WTC11 (cell line): ENCODE measurements at regions not wholly inside any gene's neighbourhood (a gene's known extent, or its start where the extent isn't known, plus 50 kb on each side); places are given as distances from the start of the nearest gene placed in this dataset.

ENCODE experiments used
- ATAC-seq: fragments of 200-7000 bp; cut with Tn5 transposase; 2 replicates; pipeline ENCODE4 v1.10.0; 2021; ENCODE audit warnings: mild to moderate bottlenecking, moderate library complexity
- CTCF ChIA-PET: fragments of 300-600 bp; sonication (Branson Sonifier 250); formaldehyde crosslinking; loops from one replicate; lab custom pipeline; 2021; ENCODE audit warnings: antibody characterized with exemption; lab: Charles Lee
- POLR2A ChIA-PET: fragments of 350-600 bp; sonication (Branson Sonifier 250); formaldehyde crosslinking; loops from one replicate; lab custom pipeline; 2021; ENCODE audit warnings: antibody characterized with exemption; lab: Charles Lee
- DNase-seq: peaks from one replicate; pipeline ENCODE4 v3.0.0; 2021; ENCODE audit warnings: low spot score
- H3K27ac Mint-ChIP-seq: 2 replicates; pipeline ENCODE4 v1.8.0; 2021; ENCODE audit warnings: mixed read lengths
- H3K27me3 Mint-ChIP-seq: 2 replicates; pipeline ENCODE4 v1.8.0; 2021; ENCODE audit warnings: low read depth, mild to moderate bottlenecking, moderate library complexity, mixed read lengths
- H3K36me3 Mint-ChIP-seq: 2 replicates; pipeline ENCODE4 v1.8.0; 2021; ENCODE audit warnings: mixed read lengths
- H3K4me1 Mint-ChIP-seq: 2 replicates; pipeline ENCODE4 v1.8.0; 2022; ENCODE audit warnings: mixed read lengths
- H3K4me3 Mint-ChIP-seq: 2 replicates; pipeline ENCODE4 v1.8.0; 2021; ENCODE audit warnings: mild to moderate bottlenecking, moderate library complexity, mixed read lengths
- H3K9me3 Mint-ChIP-seq: 2 replicates; pipeline ENCODE4 v1.8.0; 2021; ENCODE audit warnings: mixed read lengths
- ATF1 ChIP-seq: sonication (generic); formaldehyde crosslinking; IDR thresholded peaks from 2 replicates; pipeline ENCODE4 v1.8.1; 2023; ENCODE audit warnings: mild to moderate bottlenecking, moderate library complexity, missing genetic modification reagents
- CREB1 ChIP-seq: sonication (generic); formaldehyde crosslinking; IDR thresholded peaks from 2 replicates; pipeline ENCODE4 v1.8.0; 2023; ENCODE audit warnings: mild to moderate bottlenecking, missing genetic modification reagents
- CTCF ChIP-seq: fragments of 200-600 bp; IDR thresholded peaks from 2 replicates; pipeline ENCODE4 v1.8.0; 2022; ENCODE audit warnings: antibody characterized with exemption
- ELF4 ChIP-seq: sonication (generic); formaldehyde crosslinking; IDR thresholded peaks from 2 replicates; pipeline ENCODE4 v1.8.1; 2022; ENCODE audit warnings: low read depth, mild to moderate bottlenecking, moderate library complexity, missing genetic modification reagents
- FOXK1 ChIP-seq: sonication (generic); formaldehyde crosslinking; IDR thresholded peaks from 2 replicates; pipeline ENCODE4 v1.8.0; 2022; ENCODE audit warnings: mild to moderate bottlenecking, moderate library complexity, missing genetic modification reagents
- GABPB1 ChIP-seq: sonication (generic); formaldehyde crosslinking; IDR thresholded peaks from 2 replicates; pipeline ENCODE4 v1.8.1; 2023; ENCODE audit warnings: mild to moderate bottlenecking, missing genetic modification reagents
- HMGXB4 ChIP-seq: sonication (generic); formaldehyde crosslinking; IDR thresholded peaks from 2 replicates; pipeline ENCODE4 v1.8.1; 2023; ENCODE audit warnings: mild to moderate bottlenecking, moderate library complexity, missing genetic modification reagents
- IRF2 ChIP-seq: sonication (generic); formaldehyde crosslinking; IDR thresholded peaks from 2 replicates; pipeline ENCODE4 v1.8.0; 2022; ENCODE audit warnings: low read depth, missing genetic modification reagents, borderline replicate concordance
- JUN ChIP-seq: sonication (generic); formaldehyde crosslinking; IDR thresholded peaks from 2 replicates; pipeline ENCODE4 v1.8.0; 2023; ENCODE audit warnings: mild to moderate bottlenecking, missing genetic modification reagents
- MAX ChIP-seq: sonication (generic); formaldehyde crosslinking; IDR thresholded peaks from 2 replicates; pipeline ENCODE4 v1.8.0; 2022; ENCODE audit warnings: mild to moderate bottlenecking, missing genetic modification reagents
- NFATC4 ChIP-seq: fragments of 250-450 bp; sonication (Bioruptor Pico); IDR thresholded peaks from 2 replicates; pipeline ENCODE4 v1.9.0; 2021; ENCODE audit warnings: mild to moderate bottlenecking
- NFE2L1 ChIP-seq: sonication (generic); formaldehyde crosslinking; IDR thresholded peaks from 2 replicates; pipeline ENCODE4 v1.8.1; 2023; ENCODE audit warnings: missing genetic modification reagents
- NR2C2 ChIP-seq: sonication (generic); formaldehyde crosslinking; IDR thresholded peaks from 2 replicates; pipeline ENCODE4 v1.8.0; 2022; ENCODE audit warnings: mild to moderate bottlenecking, missing genetic modification reagents
- PRRX2 ChIP-seq: fragments of 250-450 bp; sonication (Bioruptor Pico); IDR thresholded peaks from 2 replicates; pipeline ENCODE4 v1.8.0; 2021; ENCODE audit warnings: mild to moderate bottlenecking
- RELA ChIP-seq: sonication (generic); formaldehyde crosslinking; IDR thresholded peaks from 2 replicates; pipeline ENCODE4 v1.8.1; 2022; ENCODE audit warnings: missing genetic modification reagents, mild to moderate bottlenecking, borderline replicate concordance
- RORB ChIP-seq: fragments of 250-450 bp; sonication (Bioruptor Pico); IDR thresholded peaks from 2 replicates; pipeline ENCODE4 v1.9.0; 2021; ENCODE audit warnings: mild to moderate bottlenecking
- USF1 ChIP-seq: sonication (generic); formaldehyde crosslinking; IDR thresholded peaks from 2 replicates; pipeline ENCODE4 v1.8.0; 2022; ENCODE audit warnings: mild to moderate bottlenecking, missing genetic modification reagents
- ZBTB21 ChIP-seq: sonication (generic); formaldehyde crosslinking; IDR thresholded peaks from 2 replicates; pipeline ENCODE4 v1.8.1; 2023; ENCODE audit warnings: mild to moderate bottlenecking, missing genetic modification reagents, borderline replicate concordance
- ZBTB43 ChIP-seq: sonication (generic); formaldehyde crosslinking; IDR thresholded peaks from 2 replicates; pipeline ENCODE4 v1.8.1; 2023; ENCODE audit warnings: mild to moderate bottlenecking, missing genetic modification reagents
- ZNF396 ChIP-seq: fragments of 250-450 bp; sonication (Bioruptor Pico); IDR thresholded peaks from 2 replicates; pipeline ENCODE4 v1.8.0; 2021; ENCODE audit warnings: mild to moderate bottlenecking, moderate library complexity, borderline replicate concordance
- ZNF423 ChIP-seq: fragments of 250-450 bp; sonication (Bioruptor Pico); IDR thresholded peaks from 2 replicates; pipeline ENCODE4 v2.1.2; 2022; ENCODE audit warnings: mild to moderate bottlenecking, moderate library complexity
- ZNF512 ChIP-seq: sonication (generic); formaldehyde crosslinking; IDR thresholded peaks from 2 replicates; pipeline ENCODE4 v1.8.1; 2022; ENCODE audit warnings: missing genetic modification reagents, borderline replicate concordance
- ZSCAN18 ChIP-seq: fragments of 250-450 bp; sonication (Bioruptor Pico); IDR thresholded peaks from 2 replicates; pipeline ENCODE4 v2.1.2; 2022; ENCODE audit warnings: mild to moderate bottlenecking, moderate library complexity

- no peak for DNase-seq
These were observed 52.0 kb upstream of the TMPRSS2 start for GRCh38 chr21:41559658-41560631.

GRCh38 chr21:41558842-41559241 lies 50.9 kb upstream of the TMPRSS2 start:
- Mint-ChIP-seq H3K36me3 (no peaks in the 10 kb centered on the region), H3K9me3 (no peaks in the 10 kb centered on the region; the same call in 1 of the 2 replicates), H3K27me3 (no peaks in the 10 kb centered on the region; the same call in 1 of the 2 replicates), H3K4me1 (no peaks in the 10 kb centered on the region), H3K27ac (no peak overlapping the region), H3K4me3 (no peak overlapping the region)
- DNase-seq: no peak
- no peak for ATAC-seq
- POLR2A ChIA-PET: no interaction called here
- CTCF ChIA-PET: interaction anchor here (1.0 kb wide), 1 partner anchor 17 kb away, joined by 3 read pairs; no protein-coding TSS in a partner anchor
- no peak for TF ChIP-seq FOXK1
- TF ChIP-seq RORB (CRISPR knock-in tag): no peak
- TF ChIP-seq CTCF: no peak
- no peak for TF ChIP-seq IRF2 (CRISPR knock-in tag)

More at GRCh38 chr21:41559658-41560631, 52.0 kb upstream of the TMPRSS2 start:
- no peak for TF ChIP-seq ZNF423 (CRISPR knock-in tag)
- no peak for TF ChIP-seq MAX (CRISPR knock-in tag)
- no peak for TF ChIP-seq CREB1 (CRISPR knock-in tag)
- TF ChIP-seq JUN (CRISPR knock-in tag): no peak
- no peak for TF ChIP-seq NR2C2 (CRISPR knock-in tag)
- no peak for TF ChIP-seq ATF1 (CRISPR knock-in tag)
- TF ChIP-seq ELF4 (CRISPR knock-in tag): no peak
- Mint-ChIP-seq H3K4me1 (no peaks in the 10 kb centered on the region), H3K27me3 (no peaks in the 10 kb centered on the region; the same call in 1 of the 2 replicates), H3K27ac (no peak overlapping the region), H3K9me3 (peaks cover under 1% of the 10 kb centered on the region), H3K4me3 (no peak overlapping the region), H3K36me3 (no peaks in the 10 kb centered on the region)
- no peak for ATAC-seq
- POLR2A ChIA-PET: no interaction called here
- CTCF ChIA-PET: interaction anchor here (0.6 to 1.3 kb wide), 2 partner anchors 16 to 52 kb away, joined by 3 to 5 read pairs; no protein-coding TSS in a partner anchor

GRCh38 chr21:41557884-41558283 lies 49.9 kb upstream of the TMPRSS2 start:
- no peak for ATAC-seq
- TF ChIP-seq RELA (CRISPR knock-in tag): no peak
- TF ChIP-seq CREB1 (CRISPR knock-in tag): no peak
- no peak for TF ChIP-seq NFE2L1 (CRISPR knock-in tag)
- TF ChIP-seq ZBTB21 (CRISPR knock-in tag): no peak
- TF ChIP-seq ZNF396: no peak
- no peak for TF ChIP-seq ZNF512
- no peak for TF ChIP-seq ZBTB43
- no peak for TF ChIP-seq NFATC4 (CRISPR knock-in tag)
- TF ChIP-seq GABPB1 (CRISPR knock-in tag): no peak
- no peak for TF ChIP-seq HMGXB4
- TF ChIP-seq ELF4 (CRISPR knock-in tag): no peak
- no peak for TF ChIP-seq USF1 (CRISPR knock-in tag)
- TF ChIP-seq PRRX2 (CRISPR knock-in tag): no peak
- no peak for TF ChIP-seq ZSCAN18 (CRISPR knock-in tag)

More at GRCh38 chr21:41557884-41558283, 49.9 kb upstream of the TMPRSS2 start:
- H3K4me1 Mint-ChIP-seq: no peaks in the 10 kb centered on the region
- H3K4me3 Mint-ChIP-seq: no peak overlapping the region
- no peaks in the 10 kb centered on the region for H3K36me3 Mint-ChIP-seq
- DNase-seq: no peak
- no peak overlapping the region for H3K27ac Mint-ChIP-seq
- no peaks in the 10 kb centered on the region; the same call in 1 of the 2 replicates for H3K27me3 Mint-ChIP-seq
- CTCF ChIA-PET: interaction anchor here (1.2 to 2.0 kb wide), 2 partner anchors 54 to 275 kb away, joined by 3 to 8 read pairs; no protein-coding TSS in a partner anchor
- no peaks in the 10 kb centered on the region; the same call in 1 of the 2 replicates for H3K9me3 Mint-ChIP-seq
- POLR2A ChIA-PET: no interaction called here
